ENCODE measurements at regions not wholly inside any gene's neighbourhood (a gene's known extent, or its start where the extent isn't known, plus 50 kb on each side); places are given as distances from the start of the nearest gene placed in this dataset.
"Not testable (repeated sequence)": the region's sequence is repeated elsewhere in the genome, so short reads cannot be mapped to it uniquely, and the experiment has no call there.

DNA sequence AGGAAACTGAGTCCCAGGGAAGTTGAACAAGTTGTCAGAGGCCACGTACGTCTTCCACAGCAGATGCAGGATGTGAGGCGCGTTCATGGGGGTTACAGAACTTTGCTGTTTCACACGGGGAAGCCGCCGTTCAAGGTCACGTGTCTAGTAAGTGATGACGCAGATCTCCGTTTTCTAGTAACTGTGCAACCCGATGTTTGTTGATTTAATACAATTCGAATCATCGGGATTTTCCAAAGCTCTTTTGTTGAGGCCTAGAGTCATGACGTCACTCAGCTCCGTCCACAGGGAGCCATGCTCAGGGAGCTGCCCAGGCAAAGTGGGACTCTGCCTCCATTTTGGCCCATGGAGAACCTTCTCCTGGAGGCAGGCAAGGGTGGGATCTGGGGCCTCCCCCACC, 1121.8 kb downstream of the TBC1D22A start:
- TF ChIP-seq, protein P1, sequence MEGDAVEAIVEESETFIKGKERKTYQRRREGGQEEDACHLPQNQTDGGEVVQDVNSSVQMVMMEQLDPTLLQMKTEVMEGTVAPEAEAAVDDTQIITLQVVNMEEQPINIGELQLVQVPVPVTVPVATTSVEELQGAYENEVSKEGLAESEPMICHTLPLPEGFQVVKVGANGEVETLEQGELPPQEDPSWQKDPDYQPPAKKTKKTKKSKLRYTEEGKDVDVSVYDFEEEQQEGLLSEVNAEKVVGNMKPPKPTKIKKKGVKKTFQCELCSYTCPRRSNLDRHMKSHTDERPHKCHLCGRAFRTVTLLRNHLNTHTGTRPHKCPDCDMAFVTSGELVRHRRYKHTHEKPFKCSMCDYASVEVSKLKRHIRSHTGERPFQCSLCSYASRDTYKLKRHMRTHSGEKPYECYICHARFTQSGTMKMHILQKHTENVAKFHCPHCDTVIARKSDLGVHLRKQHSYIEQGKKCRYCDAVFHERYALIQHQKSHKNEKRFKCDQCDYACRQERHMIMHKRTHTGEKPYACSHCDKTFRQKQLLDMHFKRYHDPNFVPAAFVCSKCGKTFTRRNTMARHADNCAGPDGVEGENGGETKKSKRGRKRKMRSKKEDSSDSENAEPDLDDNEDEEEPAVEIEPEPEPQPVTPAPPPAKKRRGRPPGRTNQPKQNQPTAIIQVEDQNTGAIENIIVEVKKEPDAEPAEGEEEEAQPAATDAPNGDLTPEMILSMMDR (IDR thresholded peaks at IDR 0.05; ENCODE audit: insufficient read depth, missing control alignments) = no peak
- FAIRE-seq (no peak), DNase-seq (ENCODE audit: insufficient read length, low spot score) (no peak)

DNA sequence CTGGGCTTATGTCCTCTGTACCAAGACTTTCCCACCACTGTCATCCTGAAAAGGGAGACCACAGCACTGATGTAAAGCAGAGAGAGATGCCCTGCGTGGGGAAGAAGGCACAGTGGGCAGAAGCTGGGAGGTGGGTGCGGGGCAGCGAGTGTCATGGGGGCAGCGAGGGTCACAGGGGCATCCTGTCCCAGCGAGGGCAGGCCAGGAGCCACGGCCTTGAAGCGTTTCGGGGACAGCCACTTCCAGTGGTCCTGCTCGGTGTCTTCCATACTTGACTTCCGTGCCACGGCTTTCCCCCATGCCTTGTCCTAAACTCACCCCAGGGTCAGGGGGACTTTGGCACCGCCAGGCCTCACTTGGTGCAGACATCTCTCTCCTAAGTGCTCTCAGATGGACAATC, 1121.3 kb downstream of the TBC1D22A start:
- DNase-seq (ENCODE audit: insufficient read length, low spot score) (no peak), FAIRE-seq (no peak)
- TF ChIP-seq, protein P1 (IDR thresholded peaks at IDR 0.05; ENCODE audit: insufficient read depth, missing control alignments) = no peak

DNA sequence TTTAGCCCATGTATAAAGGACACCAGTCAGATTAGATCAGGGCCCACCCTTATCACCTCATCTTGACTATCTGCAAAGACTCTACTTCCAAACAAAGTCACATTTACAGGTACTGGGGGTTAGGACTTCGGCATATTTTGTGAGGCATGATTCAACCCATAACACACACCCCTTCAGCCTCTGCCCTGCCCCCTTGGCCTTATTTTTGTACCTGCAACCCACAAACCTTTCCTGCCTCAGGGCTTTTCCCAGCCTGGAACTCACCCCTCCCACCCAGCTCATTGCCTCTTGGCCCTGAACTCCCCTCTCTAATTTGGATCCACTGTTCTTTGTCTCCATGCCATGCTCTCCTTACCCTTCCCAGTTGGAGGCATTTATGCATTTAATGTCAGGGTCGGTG, 1116.9 kb downstream of the TBC1D22A start:
- TF ChIP-seq, protein P1 (IDR thresholded peaks at IDR 0.05; ENCODE audit: insufficient read depth, missing control alignments) = no peak
- FAIRE-seq = no peak
- DNase-seq (ENCODE audit: insufficient read length, low spot score) = no peak

DNA sequence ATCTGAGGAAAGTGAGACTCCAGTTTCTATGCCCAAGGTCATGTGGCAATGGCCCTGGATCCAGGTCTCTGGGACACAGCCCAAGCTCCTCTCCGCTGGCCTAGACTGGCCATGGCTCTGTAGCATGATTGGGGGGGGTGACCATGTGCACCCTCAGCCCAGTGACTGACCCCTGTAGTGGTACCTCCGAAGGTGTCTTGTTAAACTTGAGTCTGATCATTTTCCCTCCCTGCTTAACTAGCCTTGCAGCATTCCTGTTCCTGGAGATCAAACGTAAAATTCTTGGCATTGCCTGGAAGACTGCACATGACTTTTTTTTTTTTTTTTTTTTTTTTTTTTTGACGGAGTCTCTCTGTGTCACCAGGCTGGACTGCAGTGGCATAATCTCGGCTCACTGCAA, 1116.0 kb downstream of the TBC1D22A start:
- DNase-seq (ENCODE audit: insufficient read length, low spot score) (no peak), FAIRE-seq (no peak)
- TF ChIP-seq, protein P1 (IDR thresholded peaks at IDR 0.05; ENCODE audit: insufficient read depth, missing control alignments) = no peak

DNA sequence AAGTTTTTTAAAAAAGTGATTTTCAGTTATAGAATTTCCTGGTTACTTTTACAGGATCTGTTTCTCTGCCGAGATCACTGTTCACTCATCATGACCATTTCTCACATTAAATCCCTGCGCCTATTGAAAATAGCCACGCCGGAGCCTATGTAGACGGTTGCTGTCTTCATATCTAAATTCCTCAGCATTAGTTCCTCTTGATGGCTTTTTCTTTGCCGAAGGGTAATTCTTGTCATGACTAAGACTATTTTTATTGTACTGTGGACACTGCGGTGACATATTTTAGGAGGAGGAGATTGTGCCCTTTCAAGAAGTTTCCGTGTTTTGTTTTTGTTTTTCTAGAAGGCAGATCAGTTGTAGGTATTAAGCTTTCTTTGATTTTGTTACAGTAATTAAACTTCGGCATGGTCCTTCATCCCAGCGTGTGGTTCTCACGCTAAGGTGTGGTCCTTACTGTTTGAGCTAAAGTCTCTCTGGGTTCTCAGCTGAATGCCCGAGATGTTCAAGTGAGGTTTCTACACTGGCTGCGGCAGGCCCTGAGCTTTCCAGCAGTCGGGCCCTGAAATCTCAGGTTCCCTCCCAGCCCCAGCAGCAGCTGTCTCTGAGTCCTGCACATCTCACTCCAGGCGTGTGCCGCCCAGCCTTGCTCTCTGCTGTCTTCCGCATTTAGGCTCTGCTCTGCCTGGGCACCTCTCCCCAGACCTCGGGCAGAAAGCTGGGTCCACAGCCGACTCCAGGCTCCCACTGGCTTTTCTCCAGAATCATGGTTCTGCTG, 1110.5 kb downstream of the TBC1D22A start:
- TF ChIP-seq, protein P1 (IDR thresholded peaks at IDR 0.05; ENCODE audit: insufficient read depth, missing control alignments) = no peak
- FAIRE-seq (no peak), DNase-seq (ENCODE audit: insufficient read length, low spot score) (no peak)

DNA sequence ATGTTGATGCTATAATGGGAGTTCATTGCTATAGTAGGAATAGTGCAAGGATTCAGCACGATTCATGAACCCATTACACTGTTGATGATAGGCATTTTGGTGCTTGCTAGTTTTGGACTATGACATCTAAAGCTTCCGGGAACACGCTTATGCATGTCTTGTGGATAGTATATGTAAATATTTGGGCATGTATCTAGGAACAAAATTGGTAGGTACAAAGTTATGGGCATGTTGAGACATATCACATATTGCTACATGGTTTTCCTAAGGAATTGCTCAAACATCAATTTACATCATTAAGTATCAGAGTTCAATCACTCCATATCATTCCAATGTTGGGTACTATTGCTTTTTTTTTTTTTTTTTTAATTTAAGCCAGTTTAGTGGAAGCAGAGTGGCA, 1103.2 kb downstream of the TBC1D22A start:
- TF ChIP-seq, protein P1 (IDR thresholded peaks at IDR 0.05; ENCODE audit: insufficient read depth, missing control alignments) = no peak
- FAIRE-seq (no peak), DNase-seq (ENCODE audit: insufficient read length, low spot score) (no peak)

DNA sequence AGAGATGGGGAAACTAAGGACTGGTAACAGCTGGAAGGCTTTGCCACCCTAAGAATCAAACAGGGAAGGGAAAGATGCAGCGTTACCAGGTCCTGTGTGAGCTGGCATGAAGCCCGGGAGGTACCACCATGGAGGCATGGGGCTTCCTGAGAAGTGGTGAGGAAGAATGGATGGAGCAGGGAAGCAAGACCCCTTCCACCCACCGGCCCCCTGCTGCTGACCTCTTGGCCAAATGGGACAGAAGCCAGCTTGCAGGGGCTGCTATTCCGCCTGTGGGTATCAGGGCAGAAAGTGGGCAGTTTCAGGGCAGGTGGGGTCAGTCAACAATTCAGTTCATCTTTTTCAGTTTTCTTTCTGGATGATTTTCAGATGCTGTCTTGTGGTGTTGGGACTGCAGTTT, 1099.9 kb downstream of the TBC1D22A start:
- no peak for FAIRE-seq
- DNase-seq (ENCODE audit: insufficient read length, low spot score) = no peak
- TF ChIP-seq, protein P1 (IDR thresholded peaks at IDR 0.05; ENCODE audit: insufficient read depth, missing control alignments) = no peak

DNA sequence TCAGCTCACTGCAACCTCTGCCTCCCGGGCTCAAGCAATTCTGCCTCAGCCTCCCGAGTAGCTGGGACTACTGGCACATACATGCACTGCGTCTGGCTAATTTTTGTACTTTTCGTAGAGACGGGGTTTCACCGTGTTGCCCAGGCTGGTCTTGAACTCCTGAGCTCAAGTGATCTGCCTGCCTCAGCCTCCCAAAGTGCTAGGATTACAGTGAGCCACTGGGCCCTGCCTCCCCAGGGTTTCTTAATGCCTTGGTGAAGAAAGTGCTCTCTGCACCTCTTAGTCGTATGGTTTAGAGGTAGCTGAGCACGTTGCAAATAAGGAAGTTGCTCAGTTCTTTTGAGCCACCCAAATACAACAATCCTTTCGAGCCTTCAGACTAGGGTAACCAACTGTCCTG, 1098.5 kb downstream of the TBC1D22A start:
- DNase-seq (ENCODE audit: insufficient read length, low spot score); FAIRE-seq: not testable (repeated sequence)

Measured in D721Med (cell line).